Fibroblast of the aortic adventitia (primary cell): ENCODE measurements at regions not wholly inside any gene's neighbourhood (a gene's known extent, or its start where the extent isn't known, plus 50 kb on each side); places are given as distances from the start of the nearest gene placed in this dataset.

Experiments
- DNase-seq: peaks from one replicate; pipeline ENCODE4 v3.0.0-alpha.2; 2010; ENCODE audit warnings: low read depth
- H3K4me3 ChIP-seq: 2 replicates; pipeline ENCODE4 v1.5.1; 2011; ENCODE audit warnings: low read depth, mild to moderate bottlenecking, control low read depth, low read length, moderate library complexity
- TF ChIP-seq, protein P1 (sequence below): IDR thresholded peaks from 2 replicates; pipeline ENCODE4 v1.5.1; 2011; ENCODE audit warnings: mild to moderate bottlenecking, low read length, control low read depth, inconsistent platforms; ENCODE audit not compliant: insufficient read depth

DNA sequence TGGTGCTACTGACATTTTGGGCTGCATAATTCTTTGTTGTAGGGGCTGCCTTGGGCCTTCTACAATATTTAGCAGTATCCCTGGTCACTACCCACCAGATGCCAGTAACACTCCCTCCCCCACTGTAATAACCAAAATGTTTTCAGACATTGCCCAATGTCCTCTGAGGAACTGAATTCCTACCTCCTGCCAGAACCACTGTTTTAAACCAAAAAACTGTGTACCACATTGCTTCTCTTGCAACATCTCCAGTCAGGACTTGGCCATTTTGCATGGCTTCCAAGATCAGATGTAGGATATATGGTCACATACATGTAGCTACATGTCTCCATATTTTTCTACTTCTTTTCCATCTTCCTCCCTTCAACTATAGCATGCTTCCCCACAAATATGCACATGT is 97.4 kb upstream of the IFNGR1 start:
- no peak for DNase-seq
- no peak overlapping the region for H3K4me3 ChIP-seq
- TF ChIP-seq, protein P1, sequence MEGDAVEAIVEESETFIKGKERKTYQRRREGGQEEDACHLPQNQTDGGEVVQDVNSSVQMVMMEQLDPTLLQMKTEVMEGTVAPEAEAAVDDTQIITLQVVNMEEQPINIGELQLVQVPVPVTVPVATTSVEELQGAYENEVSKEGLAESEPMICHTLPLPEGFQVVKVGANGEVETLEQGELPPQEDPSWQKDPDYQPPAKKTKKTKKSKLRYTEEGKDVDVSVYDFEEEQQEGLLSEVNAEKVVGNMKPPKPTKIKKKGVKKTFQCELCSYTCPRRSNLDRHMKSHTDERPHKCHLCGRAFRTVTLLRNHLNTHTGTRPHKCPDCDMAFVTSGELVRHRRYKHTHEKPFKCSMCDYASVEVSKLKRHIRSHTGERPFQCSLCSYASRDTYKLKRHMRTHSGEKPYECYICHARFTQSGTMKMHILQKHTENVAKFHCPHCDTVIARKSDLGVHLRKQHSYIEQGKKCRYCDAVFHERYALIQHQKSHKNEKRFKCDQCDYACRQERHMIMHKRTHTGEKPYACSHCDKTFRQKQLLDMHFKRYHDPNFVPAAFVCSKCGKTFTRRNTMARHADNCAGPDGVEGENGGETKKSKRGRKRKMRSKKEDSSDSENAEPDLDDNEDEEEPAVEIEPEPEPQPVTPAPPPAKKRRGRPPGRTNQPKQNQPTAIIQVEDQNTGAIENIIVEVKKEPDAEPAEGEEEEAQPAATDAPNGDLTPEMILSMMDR = no peak

DNA sequence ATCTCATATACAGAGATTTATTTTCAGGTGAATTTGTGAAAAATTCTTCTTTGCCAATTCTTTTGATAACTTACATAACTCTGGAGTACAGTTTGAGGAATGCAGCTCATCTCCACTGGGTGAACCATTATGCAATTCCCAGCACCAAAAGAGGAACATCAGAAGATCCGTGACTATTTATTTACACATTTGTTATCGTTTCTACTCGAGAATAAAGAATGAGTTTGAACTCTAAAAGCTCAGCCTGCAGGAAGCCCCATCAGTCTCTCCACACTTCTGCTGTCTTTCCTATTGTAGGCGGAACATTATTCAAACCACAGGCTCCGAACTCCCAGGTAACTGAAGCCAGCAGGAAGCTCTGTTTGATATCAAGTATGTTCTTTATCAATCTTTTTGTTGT is 95.9 kb upstream of the IFNGR1 start:
- no peak for DNase-seq
- TF ChIP-seq, protein P1 = no peak
- H3K4me3 ChIP-seq = no peak overlapping the region

DNA sequence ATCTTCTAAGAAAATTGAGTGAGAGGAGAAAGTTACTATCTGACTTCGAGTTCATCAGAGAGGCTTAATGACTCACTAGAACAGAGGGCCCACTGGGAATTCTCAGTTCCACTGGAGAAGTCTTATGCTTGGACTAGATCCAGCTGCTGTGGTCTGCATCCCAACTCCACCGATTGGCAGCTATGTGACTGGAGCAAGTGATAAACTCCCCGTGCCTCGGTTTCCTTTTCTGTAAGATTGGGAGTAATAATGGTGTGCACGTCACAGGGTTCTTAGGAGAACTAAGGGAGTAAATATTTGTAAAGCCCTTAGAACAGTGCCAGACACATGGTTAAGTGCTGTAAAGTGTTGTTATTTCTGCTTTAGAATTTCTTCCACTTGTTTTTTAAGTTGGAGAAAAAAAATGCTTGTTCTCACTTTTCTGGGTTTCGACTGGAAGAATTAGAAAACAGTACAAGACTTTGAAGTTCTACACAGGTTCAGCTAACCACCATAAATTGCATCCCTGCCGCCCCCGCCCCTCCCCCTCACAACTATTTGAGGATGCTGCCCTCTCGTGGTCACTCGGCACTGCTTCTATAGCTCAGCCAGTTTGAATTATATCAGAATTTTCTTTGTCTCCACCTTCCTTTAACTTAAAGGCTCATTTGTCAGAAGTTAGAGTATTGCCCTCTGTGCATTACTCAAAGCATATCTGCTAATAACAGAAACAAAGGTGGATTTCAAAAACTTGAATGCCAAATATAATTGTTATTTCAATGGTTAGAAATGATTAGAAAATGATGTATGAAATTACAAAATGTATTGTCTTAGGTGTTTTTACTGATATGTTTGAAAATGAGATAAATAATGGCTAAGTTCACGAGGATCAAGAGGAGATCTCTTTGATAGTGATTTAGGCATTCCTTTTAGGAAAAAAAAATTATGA is 95.0 kb upstream of the IFNGR1 start:
- DNase-seq = peak; percentile 86
- H3K4me3 ChIP-seq = peak overlapping the region; percentile 22
- TF ChIP-seq, protein P1 = peak; percentile 83

DNA sequence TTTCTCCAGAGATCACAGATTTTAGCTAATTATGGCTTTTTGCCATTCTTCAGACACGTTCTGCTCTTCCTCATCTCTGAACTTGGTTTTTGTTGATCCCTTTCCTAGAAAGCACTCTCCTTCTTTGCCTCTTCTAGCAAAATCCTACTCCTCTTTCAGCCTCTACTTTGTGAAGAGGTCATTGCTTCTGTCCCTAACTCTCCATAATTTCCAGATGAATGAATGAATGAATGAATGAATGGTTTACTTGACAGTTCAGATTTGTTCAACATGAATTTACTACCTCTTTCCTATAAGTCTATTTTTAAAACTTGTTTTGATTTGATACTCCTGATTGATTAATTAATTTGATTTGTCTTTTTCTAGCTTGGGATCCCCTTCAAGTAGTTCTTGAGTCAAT is 94.0 kb upstream of the IFNGR1 start:
- no peak for DNase-seq
- TF ChIP-seq, protein P1 = no peak
- H3K4me3 ChIP-seq = no peak overlapping the region

DNA sequence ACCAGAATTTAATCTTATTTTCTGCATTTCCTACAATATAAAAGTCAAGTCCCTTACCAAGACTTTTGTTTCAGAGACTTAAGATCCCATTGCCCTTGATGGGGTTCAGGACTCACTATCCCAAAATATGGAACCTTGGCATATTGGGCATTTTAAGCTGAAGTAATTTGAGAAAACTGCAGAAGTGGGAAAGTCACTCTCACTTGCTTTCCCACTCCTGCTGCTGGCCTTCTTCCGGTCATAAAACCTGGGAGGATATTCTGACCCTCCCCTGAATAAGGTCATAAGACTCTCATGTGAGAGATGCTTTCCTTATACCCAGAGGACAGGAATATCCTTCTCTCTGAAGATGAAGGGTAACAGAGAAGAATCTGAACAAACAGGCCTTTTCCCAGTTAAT is 92.8 kb upstream of the IFNGR1 start:
- TF ChIP-seq, protein P1 = no peak

DNA sequence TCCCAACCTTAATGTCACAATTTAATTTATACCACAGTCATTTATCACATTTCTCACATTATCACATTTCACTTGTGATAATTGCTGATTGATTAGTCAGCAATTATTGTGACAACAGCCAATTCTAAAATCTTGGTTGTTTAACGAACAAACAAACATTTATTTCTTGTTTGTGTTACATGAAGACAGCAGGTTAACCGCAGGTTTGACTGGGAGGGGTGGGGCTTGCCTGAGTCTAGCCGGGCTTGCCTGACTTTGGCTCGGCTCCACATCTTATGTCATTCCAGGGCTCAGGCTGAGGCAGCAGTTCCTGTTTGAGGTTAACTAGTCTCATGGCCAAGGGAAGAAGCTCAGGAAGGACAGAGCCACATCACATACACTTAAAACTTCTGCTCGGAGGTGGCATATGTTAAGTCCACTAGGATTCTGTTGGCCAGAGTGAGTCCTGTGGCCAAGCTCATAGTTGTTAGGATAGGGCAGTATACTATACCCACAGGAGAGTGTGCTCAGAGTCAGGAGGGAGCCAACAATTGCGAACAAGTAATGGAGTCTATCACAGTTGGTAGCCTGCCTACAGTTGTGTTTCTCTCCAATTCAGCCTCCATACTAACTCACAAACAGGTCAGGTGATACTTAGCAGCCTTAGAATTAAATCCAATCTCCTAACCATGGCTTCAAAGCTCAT is 90.0 kb upstream of the IFNGR1 start:
- TF ChIP-seq, protein P1 = no peak
- peak; percentile 49 for DNase-seq
- H3K4me3 ChIP-seq = no peak overlapping the region

More for the DNA sequence above, 92.8 kb upstream of the IFNGR1 start:
- no peak for DNase-seq
- no peak overlapping the region for H3K4me3 ChIP-seq
